8988T (cell line): ENCODE measurements at regions not wholly inside any gene's neighbourhood (a gene's known extent, or its start where the extent isn't known, plus 50 kb on each side); places are given as distances from the start of the nearest gene placed in this dataset.

Source experiments
- DNase-seq: peaks from one replicate; pipeline ENCODE4 v3.0.0; 2011

DNA sequence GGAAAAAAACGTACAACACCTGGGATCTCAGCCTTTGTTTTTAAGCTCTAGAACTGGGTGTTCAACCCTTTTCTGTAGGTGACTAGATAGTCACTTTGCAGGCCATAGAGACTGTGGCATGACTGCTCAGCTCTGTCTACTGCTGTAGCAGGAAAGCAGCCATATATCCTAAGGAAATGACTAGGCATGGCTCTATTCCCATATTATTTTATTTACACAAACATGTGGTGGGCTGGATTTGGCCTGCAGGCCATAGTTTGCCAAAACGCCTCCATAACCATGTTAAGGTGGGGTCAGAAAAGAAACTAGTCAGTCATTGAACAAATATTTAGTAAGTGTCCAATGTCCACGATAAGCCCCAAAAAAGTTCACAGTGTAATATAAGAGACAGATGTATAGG lies 452.5 kb downstream of the MCTP2 start:
- DNase-seq, result no peak

DNA sequence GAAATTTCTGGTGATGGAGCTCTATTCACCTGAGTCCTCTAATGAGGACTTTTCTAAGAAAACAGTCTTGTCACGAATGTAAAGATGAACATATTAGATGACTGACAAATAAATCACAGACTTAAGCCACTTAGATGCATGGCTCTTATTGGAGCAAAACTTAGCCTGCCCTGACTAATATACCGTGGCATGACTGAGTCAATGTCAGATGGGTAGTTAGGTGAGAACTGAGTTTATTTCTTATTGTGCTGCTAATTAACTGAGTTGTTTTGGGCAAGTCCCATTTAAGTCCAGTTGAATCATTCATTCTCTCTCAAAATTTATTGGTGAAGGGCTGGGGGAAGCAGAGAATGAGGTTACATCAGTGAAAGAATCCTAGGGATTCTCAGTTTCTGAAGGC lies 459.8 kb downstream of the MCTP2 start:
- DNase-seq, result no peak

DNA sequence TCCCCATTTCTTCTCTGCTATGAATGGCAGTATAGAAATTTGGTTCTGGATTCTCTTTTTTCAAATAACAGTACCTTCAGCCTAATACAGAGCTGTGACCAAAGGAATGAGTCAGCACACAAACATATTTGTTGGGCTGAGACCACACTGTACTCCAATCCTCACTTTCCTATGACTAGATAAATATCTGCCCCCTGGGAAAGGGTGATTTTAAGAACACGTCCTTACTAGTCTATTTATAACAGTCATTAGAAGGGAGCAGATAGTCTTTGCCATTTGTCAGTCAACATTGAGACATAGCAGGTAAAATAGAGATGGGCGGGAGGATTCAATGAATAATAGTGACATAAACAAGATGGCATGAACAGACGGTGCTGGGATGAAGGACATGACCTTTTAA lies 461.3 kb downstream of the MCTP2 start:
- no peak for DNase-seq

DNA sequence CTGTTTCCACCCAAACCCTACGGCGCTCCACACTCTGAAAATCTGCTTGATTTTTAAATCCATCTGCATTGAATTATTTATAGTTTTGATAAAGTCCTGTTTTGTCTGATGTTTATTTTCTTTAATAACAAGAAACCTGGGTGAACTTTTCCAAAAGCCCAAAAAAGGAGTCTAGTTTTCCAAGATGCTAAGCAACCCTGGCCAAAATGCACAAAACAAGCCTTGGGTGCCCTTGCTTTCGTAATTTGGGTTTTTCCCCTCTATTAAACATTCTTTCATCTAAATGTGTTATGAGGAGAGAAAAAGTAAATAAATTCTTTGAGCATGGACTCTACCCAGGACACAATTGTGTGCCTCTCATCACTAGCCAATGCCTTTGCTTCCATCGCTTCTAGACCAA lies 468.9 kb downstream of the MCTP2 start:
- no peak for DNase-seq

DNA sequence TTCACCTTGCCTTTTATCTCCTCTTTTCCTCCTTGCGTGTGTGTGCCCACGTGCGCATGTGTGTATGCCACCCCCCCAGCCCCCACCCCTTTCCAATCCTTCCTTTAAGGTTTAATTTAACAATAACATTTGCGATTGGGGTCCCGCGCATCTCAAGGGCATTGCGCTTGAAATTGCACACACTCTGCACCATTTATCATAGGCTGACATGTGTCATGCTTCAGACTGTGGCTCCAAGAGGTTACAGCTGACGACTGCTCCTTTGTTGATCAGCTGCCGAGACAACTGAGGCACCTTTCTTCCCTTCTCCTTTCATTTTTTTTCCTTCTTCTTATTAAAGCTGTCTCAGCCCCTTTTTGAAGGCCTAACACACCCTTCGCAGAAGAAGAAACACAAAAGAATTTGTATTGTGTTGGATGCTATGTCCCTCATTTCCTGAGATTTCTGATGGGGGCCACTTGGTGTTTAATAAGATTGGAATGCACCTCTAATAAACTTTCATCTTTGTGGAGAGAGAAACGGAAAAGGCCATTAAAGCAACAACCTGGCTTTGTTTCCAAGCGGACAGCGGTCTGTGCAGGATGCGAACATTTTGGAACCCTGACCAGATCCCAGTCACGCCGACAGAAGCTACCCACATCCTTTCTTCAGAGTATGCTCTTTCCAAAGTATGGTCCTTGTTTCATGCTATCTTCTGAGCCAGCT lies 470.1 kb downstream of the MCTP2 start:
- no peak for DNase-seq

DNA sequence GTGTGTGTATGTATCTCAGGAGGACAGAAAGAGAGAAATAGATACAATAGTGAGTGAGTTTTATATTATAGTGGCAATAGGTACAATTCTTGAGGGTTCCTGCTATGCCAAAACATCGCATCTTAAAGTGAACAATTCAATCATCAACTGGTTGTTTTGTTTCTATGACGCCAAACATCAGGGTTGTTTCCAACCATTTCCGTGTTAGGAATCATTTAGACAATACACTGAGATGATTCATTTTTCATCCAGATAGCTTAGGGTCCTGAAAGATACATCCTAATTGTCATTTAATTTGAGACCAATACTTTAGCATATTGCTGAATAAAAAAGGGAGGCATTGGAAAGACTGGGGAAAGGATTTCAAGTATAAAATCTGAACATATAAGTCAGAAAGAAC lies 472.2 kb downstream of the MCTP2 start:
- no peak for DNase-seq

DNA sequence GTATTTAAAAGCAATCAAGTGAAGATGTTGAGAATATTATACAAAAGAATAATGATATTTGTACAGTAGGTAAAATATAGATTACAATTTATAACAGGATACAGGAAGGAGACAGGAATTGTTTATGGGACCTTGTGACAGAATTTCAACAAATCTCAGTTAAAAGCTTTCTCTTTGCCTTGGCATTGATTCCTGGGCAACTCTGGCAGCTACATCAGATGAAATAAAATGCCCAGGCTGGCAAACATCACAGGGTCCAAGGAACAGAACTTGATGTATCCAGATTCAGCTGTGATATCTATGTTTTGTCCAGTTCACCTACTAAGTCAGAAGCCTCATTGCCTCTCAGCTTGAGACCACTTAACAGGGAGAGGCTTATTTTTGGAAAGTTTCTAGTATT lies 473.1 kb downstream of the MCTP2 start:
- DNase-seq, result no peak

DNA sequence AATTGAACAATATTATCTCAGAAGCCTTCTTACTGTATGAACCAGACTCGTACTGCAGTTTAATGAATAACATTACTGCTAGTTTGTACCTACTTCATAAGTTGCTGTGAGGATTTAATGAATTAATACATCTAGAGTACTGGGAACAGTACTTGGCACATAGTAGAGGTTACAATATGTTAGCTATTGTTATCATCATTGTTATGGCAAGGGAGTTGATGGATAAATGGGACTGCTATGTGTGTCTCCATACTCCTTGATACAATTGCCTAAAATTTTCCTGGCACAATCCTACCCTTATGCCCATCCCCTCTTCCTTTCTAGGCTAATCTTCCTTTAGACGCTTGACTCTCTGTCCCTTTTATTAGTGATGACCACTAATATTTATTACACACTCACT lies 473.6 kb downstream of the MCTP2 start:
- no peak for DNase-seq

DNA sequence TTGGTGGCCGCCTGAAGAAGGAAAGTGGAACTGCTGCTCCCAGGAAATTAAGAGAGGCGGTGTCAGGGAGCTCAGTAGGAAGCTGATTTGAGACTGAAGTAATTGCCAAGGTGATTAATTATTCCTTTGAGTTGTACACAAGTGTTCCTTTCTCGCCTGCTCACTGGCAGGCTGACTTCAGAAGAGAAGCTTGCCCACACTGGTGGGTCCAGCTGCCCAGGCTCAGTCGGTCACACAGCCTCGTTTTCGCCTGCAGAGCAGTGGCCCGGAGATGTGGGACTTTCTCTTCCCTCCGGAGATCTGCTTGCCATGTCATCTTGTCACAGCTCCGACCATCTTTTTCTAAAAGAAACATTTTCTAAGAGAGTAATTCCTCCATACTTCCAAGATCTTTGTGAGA lies 478.0 kb downstream of the MCTP2 start:
- DNase-seq, result no peak

DNA sequence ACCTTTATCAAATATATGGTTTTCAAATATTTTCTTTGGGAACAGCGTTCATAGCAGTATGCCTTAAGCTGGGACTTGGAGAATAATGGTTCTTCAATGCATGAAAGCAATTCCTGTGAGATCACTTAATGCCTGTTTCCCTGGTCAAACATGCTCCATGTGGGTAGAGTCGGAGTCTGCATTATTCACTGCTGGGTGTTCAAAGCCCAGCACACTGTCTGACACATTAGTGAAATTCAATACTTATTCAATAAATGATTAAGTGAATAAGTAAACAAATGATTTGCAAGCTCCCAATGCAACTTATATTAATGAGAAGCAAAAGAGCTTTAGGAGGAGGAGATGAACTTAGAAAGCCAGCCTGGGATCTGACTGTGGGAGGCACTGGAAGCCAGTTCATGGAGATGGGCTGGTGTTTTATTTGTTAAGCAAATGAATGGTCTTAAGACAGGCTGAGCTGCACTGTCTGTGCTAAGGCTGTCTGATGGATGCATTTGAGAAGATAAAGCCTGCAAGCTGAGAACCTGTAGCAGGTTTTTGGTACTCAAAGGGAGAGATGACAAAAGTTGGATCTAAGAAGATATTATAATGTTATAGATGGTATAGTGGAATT lies 490.8 kb downstream of the MCTP2 start:
- DNase-seq, result no peak

DNA sequence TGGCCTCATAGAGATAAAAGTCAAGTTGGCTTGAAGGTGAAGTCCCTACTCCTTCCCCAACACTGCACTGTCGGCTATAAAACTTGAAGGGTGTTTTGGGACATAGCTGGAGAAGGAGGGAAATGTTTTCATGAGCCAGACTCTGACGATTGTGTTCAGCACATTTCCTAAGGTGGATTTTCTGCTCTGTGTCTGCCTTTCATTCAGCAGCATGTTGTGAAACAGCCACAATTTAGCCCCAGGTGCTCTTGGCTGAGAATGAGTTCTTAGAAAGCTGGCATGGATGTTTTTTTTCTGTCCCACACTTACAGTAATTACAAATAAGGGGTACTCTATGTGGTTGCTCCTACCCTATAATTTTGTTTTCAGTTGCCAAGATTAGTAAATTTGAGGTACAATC lies 492.4 kb downstream of the MCTP2 start:
- DNase-seq, result no peak

DNA sequence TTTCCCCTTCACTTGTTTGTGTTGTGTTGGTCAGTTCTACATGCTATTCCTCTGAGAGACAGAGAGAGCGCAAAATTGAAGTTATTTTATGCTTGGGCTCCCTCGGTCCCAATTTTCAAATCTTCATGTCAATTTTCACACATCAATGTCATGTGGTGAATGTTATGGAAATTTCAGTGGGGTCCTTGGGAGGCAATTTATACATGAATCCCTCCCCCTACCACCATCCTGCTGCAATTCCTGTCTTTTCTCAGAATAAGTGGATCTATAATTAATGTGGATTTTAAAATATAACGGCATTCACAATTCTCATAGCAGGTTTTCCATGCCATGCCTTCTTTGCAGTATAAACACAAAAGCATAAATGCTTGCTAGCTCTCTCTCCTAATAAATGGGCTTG lies 499.9 kb downstream of the MCTP2 start:
- DNase-seq, result no peak

DNA sequence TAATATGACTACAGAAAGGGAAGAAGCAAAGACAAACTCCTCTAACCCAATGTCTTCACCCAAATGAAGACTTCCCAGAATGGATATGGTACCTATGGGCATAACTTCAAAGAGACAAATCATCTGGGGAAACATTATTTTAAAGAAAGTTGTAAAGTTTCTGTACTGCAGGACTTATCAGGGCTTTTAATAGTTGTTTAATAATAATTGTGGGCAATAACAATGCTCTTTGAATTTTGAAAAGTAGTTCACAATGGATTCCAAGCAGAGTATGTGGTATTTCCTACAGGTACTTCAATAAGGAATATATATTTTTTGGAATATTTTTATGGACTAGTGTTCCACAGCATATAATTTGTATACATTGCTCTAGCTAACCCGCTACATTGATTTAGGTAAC lies 503.1 kb downstream of the MCTP2 start:
- DNase-seq, result no peak

DNA sequence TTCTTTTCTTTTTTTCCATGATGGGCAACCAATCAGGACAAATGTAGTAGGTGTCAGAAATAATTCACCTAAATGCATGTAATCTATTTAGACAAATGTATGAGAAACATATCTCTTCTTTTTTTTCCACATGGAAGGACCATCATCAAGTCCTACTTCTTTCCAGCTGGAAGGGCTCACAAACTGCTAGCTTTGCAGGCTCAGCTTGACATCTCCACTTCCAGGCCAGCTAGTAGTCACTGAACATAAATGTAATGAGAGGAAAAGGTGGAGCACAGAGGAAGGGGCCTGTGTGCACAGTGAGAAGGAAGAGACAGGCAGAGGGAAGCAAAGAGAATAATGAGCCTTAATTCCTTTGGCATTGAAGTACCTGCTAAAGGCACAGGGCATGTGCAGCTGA lies 504.9 kb downstream of the MCTP2 start:
- DNase-seq, result no peak

DNA sequence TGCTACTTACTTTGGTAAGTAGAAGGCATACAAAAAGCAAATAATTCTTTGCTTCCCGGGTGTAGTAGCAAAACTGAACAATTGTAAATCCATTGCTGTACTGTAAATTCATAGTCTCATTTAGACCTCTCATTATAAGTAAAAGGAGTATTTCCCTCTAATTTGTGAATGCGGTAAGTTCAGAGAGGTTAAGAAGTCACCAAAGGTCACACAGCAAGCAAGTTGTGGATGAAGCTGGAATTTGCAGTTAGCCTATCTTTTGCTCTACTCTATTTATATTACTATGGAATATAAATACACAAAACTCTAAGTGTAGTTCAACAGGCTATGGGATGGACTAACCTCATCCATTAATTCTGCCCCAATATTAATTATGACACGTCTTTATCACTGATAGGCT lies 508.3 kb downstream of the MCTP2 start:
- DNase-seq, result no peak

DNA sequence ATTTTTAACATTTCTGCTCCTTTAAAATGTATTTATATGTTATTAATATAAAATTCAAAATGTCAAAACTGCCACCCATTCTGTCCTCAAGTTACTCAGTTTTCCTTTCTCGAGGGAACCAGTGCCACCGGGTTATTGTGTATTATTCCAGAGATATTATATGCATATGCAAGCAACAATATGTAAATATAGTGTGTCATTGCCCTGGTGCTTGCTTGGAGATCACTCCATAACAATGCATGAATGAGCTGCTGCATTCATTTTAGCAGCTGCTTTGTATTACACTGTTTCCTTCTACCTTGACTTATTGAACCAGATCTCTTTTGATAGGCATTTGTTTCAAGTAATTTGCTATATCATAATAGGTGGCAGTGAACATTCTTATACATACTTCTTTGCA lies 509.1 kb downstream of the MCTP2 start:
- DNase-seq, result no peak

DNA sequence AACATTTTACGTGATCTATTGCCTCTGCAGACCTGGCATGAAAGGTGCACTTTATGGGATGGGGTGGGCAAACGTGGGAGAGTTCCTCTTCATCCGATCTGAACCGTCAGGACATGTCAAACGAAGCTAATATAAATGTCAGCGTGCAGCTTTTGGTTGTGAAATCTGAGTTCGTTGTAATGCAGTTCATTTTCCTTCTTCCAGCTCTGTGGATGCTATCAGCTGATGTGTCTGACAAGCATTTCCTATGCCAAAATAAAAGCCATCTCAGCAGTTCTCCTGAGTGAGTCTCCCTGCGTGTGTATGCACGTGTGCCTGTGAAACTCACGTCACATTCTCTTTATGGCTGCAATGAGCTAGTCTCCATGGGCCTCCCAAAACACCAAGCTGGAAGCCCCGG lies 512.3 kb downstream of the MCTP2 start:
- DNase-seq, result no peak

DNA sequence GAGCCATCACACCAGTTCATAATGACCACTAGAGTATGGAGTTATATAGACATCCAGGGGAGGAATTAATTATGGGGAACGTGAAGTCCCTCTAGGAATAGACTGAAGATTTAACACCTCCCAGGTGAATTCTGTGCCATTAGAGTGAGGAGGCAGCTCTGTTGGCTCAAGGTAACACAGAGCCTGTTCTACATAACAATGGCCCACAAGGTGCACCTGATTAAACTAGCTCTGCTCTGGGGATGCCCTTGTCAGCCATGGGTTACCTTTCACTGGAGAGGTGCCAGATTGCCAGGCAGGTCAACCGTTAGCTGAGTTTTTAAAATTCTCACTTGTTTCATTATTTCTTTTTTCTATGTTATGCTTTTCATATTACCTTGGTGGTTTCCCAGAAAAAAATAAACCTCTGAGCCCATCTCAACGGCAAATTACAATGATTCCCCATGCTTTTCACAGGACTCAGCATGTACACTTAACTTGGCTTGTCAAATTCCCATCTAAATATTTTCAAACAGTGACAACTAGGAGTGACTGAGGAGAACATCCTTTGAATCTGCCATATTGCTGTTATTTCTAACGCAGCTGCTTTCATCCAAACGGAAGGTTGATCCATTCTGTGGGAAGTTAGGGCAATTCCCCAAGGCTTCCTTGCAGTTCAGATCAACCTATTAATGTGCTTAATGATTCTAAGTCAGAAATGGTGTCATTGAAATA lies 512.9 kb downstream of the MCTP2 start:
- DNase-seq, result no peak

DNA sequence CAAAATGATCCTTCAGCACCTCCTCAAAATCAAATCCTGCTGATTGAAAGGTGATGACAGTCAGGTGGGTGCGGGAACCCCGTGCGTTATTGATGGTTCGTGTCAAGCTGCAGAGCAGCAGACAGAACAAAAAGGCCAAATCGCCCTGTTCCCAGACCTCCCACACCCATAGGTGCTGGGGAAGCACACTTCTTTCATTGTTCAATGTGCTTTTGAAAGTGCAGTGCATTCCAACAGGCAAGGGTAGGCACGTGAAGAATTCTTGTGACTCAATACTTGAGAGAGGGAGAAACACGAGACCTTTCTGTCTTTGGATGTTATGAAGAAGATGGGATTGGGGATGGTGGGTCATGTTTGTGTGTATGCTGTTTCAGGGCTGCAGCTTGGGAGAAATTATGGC lies 514.0 kb downstream of the MCTP2 start:
- DNase-seq, result no peak

DNA sequence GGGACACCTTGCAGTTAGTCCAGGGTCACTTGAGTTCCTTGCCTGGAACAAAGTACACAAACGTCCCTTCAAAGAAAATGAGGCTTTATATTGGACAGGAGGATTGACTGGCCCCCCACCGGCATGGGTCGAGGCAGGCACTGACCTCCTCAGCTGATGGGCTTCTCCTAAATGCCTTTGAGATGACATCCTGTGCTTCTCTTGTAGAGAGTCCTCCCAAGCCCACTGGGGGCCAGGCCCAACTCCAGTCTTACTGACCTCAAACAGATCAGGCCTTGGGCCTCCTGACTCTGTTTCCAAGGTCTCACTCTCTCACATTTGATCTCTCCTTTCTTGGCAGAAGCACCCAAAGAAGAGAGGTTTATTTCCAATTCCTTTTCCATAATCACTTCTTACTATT lies 516.1 kb downstream of the MCTP2 start:
- no peak for DNase-seq

DNA sequence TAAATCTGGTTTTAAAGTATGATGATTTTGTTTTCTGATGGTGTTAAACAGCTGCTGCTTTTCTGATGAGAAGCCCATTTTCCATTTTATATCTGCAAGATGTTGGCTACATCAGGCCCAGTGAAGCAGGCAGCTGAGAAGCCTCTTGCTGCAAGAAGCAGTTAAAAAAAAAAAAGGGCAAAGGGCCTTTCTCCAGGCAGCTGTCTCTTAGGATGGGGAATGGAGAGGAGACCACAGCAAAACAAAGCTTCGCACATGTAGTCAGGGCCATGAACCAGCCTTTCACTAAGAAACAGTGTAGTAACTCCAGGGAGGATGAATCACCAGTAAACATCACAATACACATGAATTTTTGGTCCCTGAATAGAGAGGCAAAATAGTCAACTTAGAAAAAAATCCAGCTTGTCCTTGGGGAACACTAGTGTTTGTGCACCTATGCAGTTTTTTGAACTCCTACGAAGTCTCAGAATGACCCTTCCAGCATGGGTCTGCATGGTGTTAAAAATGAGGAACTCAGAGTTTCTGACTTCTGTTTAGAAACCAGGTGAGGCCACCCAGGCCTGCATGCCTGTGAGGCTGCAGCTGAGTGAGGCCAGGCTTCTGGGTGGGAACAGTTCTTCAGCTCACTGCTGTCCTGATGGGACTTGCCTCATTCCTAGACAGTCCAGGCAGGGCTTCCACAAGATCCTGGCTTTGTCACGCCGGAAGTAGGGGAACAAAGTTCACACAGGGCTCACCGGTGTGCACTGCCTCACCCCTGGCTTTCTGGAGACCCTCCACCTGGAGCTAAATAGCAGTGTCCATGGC lies 518.7 kb downstream of the MCTP2 start:
- DNase-seq, result no peak

DNA sequence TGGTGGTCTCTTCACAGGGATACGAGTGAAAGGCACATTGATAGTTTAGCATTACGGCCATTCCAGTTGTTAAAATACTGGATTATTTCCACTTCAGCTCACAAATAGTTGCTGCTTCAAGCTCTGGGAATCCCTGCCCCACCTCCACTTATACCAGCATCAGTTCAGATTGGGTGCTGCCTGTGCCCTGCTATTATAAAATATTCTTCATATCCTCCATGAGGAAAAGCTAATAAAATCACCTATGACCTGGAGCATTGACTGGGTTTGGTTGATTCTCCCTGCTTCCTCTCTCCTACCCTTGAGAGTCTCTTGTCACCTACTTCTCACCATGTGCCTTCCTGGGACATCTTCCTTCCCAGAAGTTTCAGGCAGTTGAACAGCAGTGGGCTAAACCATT lies 529.0 kb downstream of the MCTP2 start:
- DNase-seq, result no peak

DNA sequence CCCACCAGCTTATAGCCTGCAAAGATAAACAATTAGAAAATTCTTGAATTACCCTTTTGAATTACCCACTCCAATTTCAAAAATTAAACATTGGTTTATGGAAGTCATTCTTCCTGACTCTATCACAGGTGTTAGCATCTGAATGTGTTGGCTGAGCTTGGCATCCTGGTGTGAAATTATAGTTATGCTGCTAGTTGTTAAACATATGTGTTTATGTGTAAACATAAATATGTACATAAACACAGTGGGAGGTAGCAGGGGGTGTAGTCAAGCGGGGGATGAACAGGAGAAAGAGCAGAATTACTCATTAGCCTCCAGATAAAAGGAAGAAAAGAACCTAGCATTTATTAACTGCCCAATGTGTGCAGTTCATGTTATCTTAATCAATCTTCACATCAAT lies 530.2 kb downstream of the MCTP2 start:
- no peak for DNase-seq

DNA sequence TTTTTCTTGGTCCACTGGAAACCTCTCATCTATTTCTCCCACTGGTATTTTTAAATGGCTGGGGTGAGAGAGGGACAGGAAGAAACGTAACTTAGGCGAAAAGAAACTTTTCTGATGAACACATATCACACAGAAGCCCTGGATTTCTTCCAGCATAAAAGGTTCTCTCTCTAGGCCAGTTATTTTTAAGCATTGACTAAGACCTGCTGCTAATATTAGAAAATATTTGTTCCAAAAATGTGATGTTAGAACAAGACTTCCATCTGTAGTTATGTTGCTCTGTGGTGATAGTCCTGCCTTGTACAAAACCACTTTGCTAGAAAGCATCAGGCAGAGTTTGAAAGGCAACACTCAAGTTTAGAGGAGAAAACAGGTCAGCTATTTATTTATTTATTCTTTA lies 537.7 kb downstream of the MCTP2 start:
- no peak for DNase-seq
